Loucy (cell line): ENCODE measurements at regions not wholly inside any gene's neighbourhood (a gene's known extent, or its start where the extent isn't known, plus 50 kb on each side); places are given as distances from the start of the nearest gene placed in this dataset.

Source experiments
- CTCF ChIP-seq: fragments of 200-600 bp; sonication (generic); conservative IDR thresholded peaks from 2 replicates; pipeline ENCODE4 v1.5.1; 2014; ENCODE audit warnings: mild to moderate bottlenecking, antibody characterized with exemption, low read length
- EZH2phosphoT487 ChIP-seq: fragments of 200-600 bp; IDR thresholded peaks from 2 replicates; pipeline ENCODE4 v1.6.1; 2018; ENCODE audit warnings: antibody characterized with exemption, mild to moderate bottlenecking, moderate library complexity, borderline replicate concordance

- TF ChIP-seq CTCF (no peak), EZH2phosphoT487 (no peak)
Measured at GRCh38 chr6:95741045-95741444, 163.7 kb downstream of the MANEA start.
